ENCODE measurements at regions not wholly inside any gene's neighbourhood (a gene's known extent, or its start where the extent isn't known, plus 50 kb on each side); places are given as distances from the start of the nearest gene placed in this dataset.

DNA sequence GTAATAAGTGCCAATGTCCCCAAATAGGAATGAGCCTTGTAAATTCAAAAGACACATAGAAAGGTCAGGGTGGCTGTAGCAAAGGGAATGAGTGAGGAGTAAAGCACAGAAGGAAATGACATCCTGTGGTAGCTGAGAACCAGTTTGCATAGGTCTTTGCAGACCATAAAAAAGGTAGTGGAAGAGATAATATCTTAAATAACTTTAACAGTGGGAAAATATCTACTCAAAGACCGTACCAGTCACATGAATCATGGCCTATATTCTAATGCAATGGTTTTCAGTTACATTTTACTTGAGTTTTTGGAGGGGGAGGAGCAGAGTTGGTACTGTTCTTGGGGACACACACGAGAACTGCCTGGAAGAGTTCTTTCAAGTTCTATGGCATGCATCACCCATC lies 297.3 kb upstream of the ADAMTS9 start:
- Mint-ChIP-seq H3K4me3 (no peak overlapping the region), H3K36me3 (ENCODE audit: low read depth) (no peaks in the 10 kb centered on the region), H3K9me3 (peaks cover 8% of the 10 kb centered on the region), H3K4me1 (no peaks in the 10 kb centered on the region), H3K27ac (no peak overlapping the region), H3K27me3 (no peaks in the 10 kb centered on the region)
- intact Hi-C loops (cut with micrococcal nuclease) = no loop called here
- ChIA-PET CTCF (no interaction called here), POLR2A (no interaction called here)
- no peak for TF ChIP-seq CTCF (IDR thresholded peaks at IDR 0.05)
- DNase-seq (no peak), ATAC-seq (ENCODE audit: low read depth) (no peak)

- Mint-ChIP-seq H3K4me1 (no peaks in the 10 kb centered on the region), H3K9me3 (peaks cover 5% of the 10 kb centered on the region), H3K36me3 (ENCODE audit: low read depth) (no peaks in the 10 kb centered on the region), H3K27ac (no peak overlapping the region), H3K4me3 (no peak overlapping the region), H3K27me3 (no peaks in the 10 kb centered on the region)
- CTCF ChIA-PET = no interaction called here
- no peak for ATAC-seq (ENCODE audit: low read depth)
- no peak for DNase-seq
- intact Hi-C loops (cut with micrococcal nuclease) = no loop called here
- POLR2A ChIA-PET = no interaction called here
- no peak for TF ChIP-seq CTCF (IDR thresholded peaks at IDR 0.05)
Measured at GRCh38 chr3:64983583-64984359, 296.0 kb upstream of the ADAMTS9 start.

GRCh38 chr3:64977308-64978100 lies 289.7 kb upstream of the ADAMTS9 start:
- intact Hi-C loops (cut with micrococcal nuclease) = no loop called here
- no peaks in the 10 kb centered on the region for H3K4me1 Mint-ChIP-seq
- TF ChIP-seq CTCF (IDR thresholded peaks at IDR 0.05) = no peak
- no peaks in the 10 kb centered on the region for H3K36me3 Mint-ChIP-seq (ENCODE audit: low read depth)
- no peak overlapping the region for H3K4me3 Mint-ChIP-seq
- DNase-seq (no peak), ATAC-seq (ENCODE audit: low read depth) (no peak)
- H3K27ac Mint-ChIP-seq = no peak overlapping the region
- no peaks in the 10 kb centered on the region for H3K27me3 Mint-ChIP-seq
- ChIA-PET POLR2A (no interaction called here), CTCF (no interaction called here)
- H3K9me3 Mint-ChIP-seq = no peaks in the 10 kb centered on the region

- ATAC-seq (ENCODE audit: low read depth) (no peak), DNase-seq (no peak)
- no peak for TF ChIP-seq CTCF (IDR thresholded peaks at IDR 0.05)
- ChIA-PET POLR2A (no interaction called here), CTCF (no interaction called here)
- H3K27me3 Mint-ChIP-seq = no peaks in the 10 kb centered on the region
- no peaks in the 10 kb centered on the region for H3K36me3 Mint-ChIP-seq (ENCODE audit: low read depth)
- H3K9me3 Mint-ChIP-seq = no peaks in the 10 kb centered on the region
- intact Hi-C loops (cut with micrococcal nuclease) = no loop called here
- H3K4me3 Mint-ChIP-seq = no peak overlapping the region
- no peak overlapping the region for H3K27ac Mint-ChIP-seq
- H3K4me1 Mint-ChIP-seq = no peaks in the 10 kb centered on the region
Measured at GRCh38 chr3:64976456-64976855, 288.7 kb upstream of the ADAMTS9 start.

DNA sequence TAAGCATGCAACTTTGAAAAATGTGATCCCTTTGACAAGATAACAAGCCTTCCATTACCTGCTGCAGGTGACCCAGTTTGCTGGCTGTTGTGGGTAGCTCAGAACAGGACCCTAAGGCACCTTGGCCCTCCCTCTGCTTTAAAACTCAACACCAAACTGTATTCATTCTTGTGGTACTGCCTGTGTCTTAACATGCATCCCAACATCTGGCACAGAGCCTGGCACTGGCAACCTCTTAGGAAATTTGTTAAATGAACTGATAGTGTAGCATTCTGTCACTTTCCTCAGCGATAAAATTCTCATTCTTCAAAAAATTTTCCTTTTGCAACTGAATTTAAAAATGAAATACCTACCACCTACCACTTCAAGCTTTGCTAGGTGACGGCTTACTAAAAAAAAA lies 287.3 kb upstream of the ADAMTS9 start:
- ATAC-seq (ENCODE audit: low read depth) = no peak
- ChIA-PET CTCF (no interaction called here), POLR2A (no interaction called here)
- Mint-ChIP-seq H3K36me3 (ENCODE audit: low read depth) (no peaks in the 10 kb centered on the region), H3K9me3 (no peaks in the 10 kb centered on the region), H3K27me3 (no peaks in the 10 kb centered on the region), H3K4me3 (no peak overlapping the region), H3K4me1 (no peaks in the 10 kb centered on the region), H3K27ac (no peak overlapping the region)
- TF ChIP-seq CTCF (IDR thresholded peaks at IDR 0.05) = no peak
- intact Hi-C loops (cut with micrococcal nuclease) = no loop called here
- DNase-seq = no peak
